Ovary (tissue), 7 donors: ENCODE measurements at regions not wholly inside any gene's neighbourhood (a gene's known extent, or its start where the extent isn't known, plus 50 kb on each side); places are given as distances from the start of the nearest gene placed in this dataset.

ENCODE experiments used
- DNase-seq, 5 donors: peaks; one replicate each; pipeline ENCODE4 v3.0.0-alpha.2; 2019 to 2020
- H3K27ac ChIP-seq, 2 donors: fragments of 200-600 bp; one replicate each; pipeline versions ENCODE4 v1.5.1 to v1.8.0; 2019 to 2022
- H3K27me3 ChIP-seq: fragments of 200-600 bp; one replicate; pipeline ENCODE4 v1.8.0; 2022
- H3K36me3 ChIP-seq: fragments of 200-600 bp; sonication (generic); one replicate; pipeline ENCODE4 v1.5.1; 2019
- H3K4me1 ChIP-seq: one replicate; pipeline ENCODE4 v1.8.1; 2013; ENCODE audit warnings: mild to moderate bottlenecking, moderate library complexity; ENCODE audit not compliant: insufficient read depth
- H3K4me3 ChIP-seq: fragments of 200-600 bp; sonication (generic); one replicate; pipeline ENCODE4 v1.5.1; 2017
- H3K9me3 ChIP-seq, 2 donors: fragments of 200-600 bp in 1 of 2; sonication (generic) in 1 of 2; one replicate each; pipeline versions ENCODE4 v1.5.1 to v1.8.1; 2013 to 2019; ENCODE audit warnings: mild to moderate bottlenecking in 1 of 2, moderate library complexity in 1 of 2
- EP300 ChIP-seq: sonication (generic); formaldehyde crosslinking; IDR thresholded peaks from one replicate; pipeline ENCODE4 v1.6.1; 2017; ENCODE audit warnings: antibody characterized with exemption
- POLR2A ChIP-seq: fragments of 450-650 bp; IDR thresholded peaks from one replicate; pipeline ENCODE4 v1.6.1; 2017; ENCODE audit warnings: antibody characterized with exemption, mild to moderate bottlenecking, moderate library complexity
- WGBS, 3 donors: extraction: QIAGEN DNeasy Blood & Tissue Kit in 1 of 3; methylation state at CpG; one replicate each; pipeline versions ENCODE4 v1.1.5 to v1.1.7; 2013 to 2017; 5-methylcytosine and 5-hydroxymethylcytosine counted together
- intact Hi-C, 4 donors: fragments of 100-400 bp; cut with DNase I; formaldehyde crosslinking; loops; one replicate each; pipeline versions ENCODE4 v1.11.0 to v1.15.1; 2022 to 2023
- TF ChIP-seq, protein P1 (sequence below), 3 donors: fragments of 450-650 bp in 2 of 3; fragments of 200-600 bp in 1 of 3; IDR thresholded peaks; one replicate each; pipeline versions ENCODE4 v1.5.1 to v1.8.0; 2016 to 2022; ENCODE audit warnings: antibody characterized with exemption in 3 of 3, mild to moderate bottlenecking in 1 of 3
- donor health status: DM: no; HTN: no; CAD: no; lungs with moderate emphysema.
- donor health status: DM: no; HTN: no; CAD: no.
- donor health status: Bipolar disorder and iron deficiency.
- donor health status: DM: no; HTN: no; CAD: no.
- donor health status: DM: yes; HTN: yes; CAD: no.

DNA sequence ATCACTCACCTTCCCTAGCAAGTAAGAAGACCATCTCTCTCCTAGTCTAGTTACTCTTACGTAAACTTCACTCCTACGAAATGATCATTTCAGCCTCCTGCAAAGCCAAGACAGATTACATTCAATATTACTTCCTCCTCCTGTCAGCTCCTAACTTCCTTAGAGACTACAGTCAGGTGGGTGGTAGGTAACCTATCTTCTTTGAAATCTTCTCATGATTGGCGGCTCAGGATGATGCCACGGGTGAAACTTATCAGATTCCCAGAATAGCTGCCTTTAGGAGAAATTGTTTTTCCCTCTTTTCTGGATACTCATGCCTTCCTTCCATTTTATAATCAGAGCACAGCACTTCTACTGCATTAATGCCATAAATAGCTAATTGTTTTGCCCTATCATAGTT lies 744.8 kb upstream of the HS3ST1 start:
- 89 to 92% (median 90%) methylated on average over 4 of the region's 4 CpGs for WGBS, 3 donors
- Histone ChIP-seq H3K36me3 (no peaks in the 10 kb centered on the region), H3K9me3 (no peaks in the 10 kb centered on the region), H3K4me3 (no peak overlapping the region), H3K4me1 (peaks cover 1% of the 10 kb centered on the region), H3K27me3 (no peaks in the 10 kb centered on the region), H3K27ac (no peak overlapping the region)
- TF ChIP-seq, protein P1, sequence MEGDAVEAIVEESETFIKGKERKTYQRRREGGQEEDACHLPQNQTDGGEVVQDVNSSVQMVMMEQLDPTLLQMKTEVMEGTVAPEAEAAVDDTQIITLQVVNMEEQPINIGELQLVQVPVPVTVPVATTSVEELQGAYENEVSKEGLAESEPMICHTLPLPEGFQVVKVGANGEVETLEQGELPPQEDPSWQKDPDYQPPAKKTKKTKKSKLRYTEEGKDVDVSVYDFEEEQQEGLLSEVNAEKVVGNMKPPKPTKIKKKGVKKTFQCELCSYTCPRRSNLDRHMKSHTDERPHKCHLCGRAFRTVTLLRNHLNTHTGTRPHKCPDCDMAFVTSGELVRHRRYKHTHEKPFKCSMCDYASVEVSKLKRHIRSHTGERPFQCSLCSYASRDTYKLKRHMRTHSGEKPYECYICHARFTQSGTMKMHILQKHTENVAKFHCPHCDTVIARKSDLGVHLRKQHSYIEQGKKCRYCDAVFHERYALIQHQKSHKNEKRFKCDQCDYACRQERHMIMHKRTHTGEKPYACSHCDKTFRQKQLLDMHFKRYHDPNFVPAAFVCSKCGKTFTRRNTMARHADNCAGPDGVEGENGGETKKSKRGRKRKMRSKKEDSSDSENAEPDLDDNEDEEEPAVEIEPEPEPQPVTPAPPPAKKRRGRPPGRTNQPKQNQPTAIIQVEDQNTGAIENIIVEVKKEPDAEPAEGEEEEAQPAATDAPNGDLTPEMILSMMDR (IDR thresholded peaks at IDR 0.05), result no peak
- TF ChIP-seq EP300 (no peak), POLR2A (no peak)
- intact Hi-C loops, result no loop called here
- DNase-seq, result no peak

DNA sequence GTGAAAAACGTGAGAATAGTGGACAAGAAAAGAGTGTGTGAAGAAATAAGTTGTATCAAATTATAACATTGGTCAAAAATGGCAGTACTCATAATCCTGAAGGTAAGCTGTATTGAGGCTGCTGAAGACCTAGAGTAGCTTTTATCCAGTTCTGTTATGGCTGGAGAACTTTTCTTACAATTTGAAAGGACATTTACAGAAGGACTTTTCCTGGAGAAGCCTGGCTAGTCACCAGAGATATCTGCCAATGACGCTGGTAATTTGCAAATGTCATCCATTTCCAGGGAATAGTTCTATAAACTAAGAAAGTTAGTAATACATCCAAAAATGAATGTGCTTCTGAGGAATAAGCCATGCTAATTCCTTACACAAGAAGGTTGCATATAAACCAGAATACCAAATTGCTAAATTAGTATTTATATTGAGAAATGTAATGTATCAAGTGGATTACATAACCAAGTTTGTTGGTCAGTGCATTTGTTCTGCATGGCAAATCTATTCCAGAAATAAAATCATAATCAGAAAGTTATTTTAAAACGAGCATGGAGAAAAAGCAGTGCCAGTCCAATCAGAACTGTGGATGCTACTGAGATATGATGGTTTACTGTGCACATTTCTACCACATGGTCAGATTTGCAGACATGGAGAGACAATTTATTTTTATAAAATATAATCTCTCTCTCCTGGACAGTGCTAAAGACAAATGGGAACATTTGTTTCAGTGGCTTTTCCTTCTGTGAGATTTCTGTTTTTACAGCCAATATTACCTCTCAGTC lies 743.7 kb upstream of the HS3ST1 start:
- no peaks in the 10 kb centered on the region for H3K9me3 ChIP-seq
- no peak for DNase-seq
- intact Hi-C loops, result no loop called here
- TF ChIP-seq, protein P1 (IDR thresholded peaks at IDR 0.05), result no peak
- TF ChIP-seq EP300 (no peak), POLR2A (no peak)
- peaks cover 1% of the 10 kb centered on the region for H3K4me1 ChIP-seq
- H3K27me3 ChIP-seq, result no peaks in the 10 kb centered on the region
- H3K27ac ChIP-seq, result no peak overlapping the region
- 61 to 67% (median 62%) methylated on average over 3 of the region's 3 CpGs for WGBS, 3 donors
- no peaks in the 10 kb centered on the region for H3K36me3 ChIP-seq
- H3K4me3 ChIP-seq, result no peak overlapping the region

DNA sequence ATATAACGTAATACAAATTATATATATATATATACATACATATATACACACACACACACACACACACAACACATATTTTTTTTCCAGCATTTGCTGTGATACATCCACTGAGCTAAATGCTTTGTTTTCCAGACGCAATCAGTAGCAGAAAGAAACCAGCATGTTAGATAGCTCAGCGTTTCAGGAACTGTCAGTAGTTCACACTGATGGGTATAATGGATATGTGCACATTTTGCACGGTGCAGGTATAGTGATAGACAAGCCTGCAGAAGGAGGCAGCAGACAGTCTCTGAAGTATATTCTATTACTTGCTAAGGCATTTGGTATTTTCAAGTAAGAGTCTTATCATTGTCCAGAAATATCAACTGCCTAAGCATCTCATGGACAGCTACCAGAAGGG lies 741.6 kb upstream of the HS3ST1 start:
- Histone ChIP-seq H3K27ac (no peak overlapping the region), H3K9me3 (no peaks in the 10 kb centered on the region), H3K27me3 (no peaks in the 10 kb centered on the region), H3K4me3 (no peak overlapping the region), H3K36me3 (no peaks in the 10 kb centered on the region), H3K4me1 (peaks cover 1% of the 10 kb centered on the region)
- WGBS, 3 donors, result 51 to 77% (median 58%) methylated on average over 4 of the region's 4 CpGs
- no peak for TF ChIP-seq POLR2A
- TF ChIP-seq, protein P1 (IDR thresholded peaks at IDR 0.05), result no peak
- no peak for TF ChIP-seq EP300
- intact Hi-C loops, result no loop called here
- no peak for DNase-seq

DNA sequence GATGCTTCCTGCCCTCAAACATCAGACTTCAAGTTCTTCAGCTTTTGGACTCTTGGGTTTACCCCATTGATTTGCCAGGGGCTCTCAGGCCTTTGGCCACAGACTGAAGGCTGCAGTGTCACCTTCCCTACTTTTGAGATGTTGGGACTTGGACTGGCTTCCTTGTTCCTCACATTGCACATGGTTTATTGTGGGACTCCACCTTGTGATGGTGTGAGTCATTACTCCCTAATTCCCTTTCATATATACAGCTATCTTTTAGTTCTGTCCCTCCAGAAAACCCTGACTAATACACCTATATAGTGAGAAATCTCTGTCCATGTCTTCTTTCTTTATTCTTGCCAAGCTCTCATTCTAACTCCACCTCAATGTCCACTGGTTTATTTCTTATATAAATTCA lies 736.9 kb upstream of the HS3ST1 start:
- Histone ChIP-seq H3K36me3 (no peaks in the 10 kb centered on the region), H3K4me1 (peaks cover 1% of the 10 kb centered on the region), H3K4me3 (no peak overlapping the region), H3K27ac (no peak overlapping the region), H3K9me3 (no peaks in the 10 kb centered on the region), H3K27me3 (no peaks in the 10 kb centered on the region)
- TF ChIP-seq POLR2A, result no peak
- TF ChIP-seq EP300, result no peak
- TF ChIP-seq, protein P1 (IDR thresholded peaks at IDR 0.05), result no peak
- DNase-seq, result no peak
- intact Hi-C loops, result no loop called here
